H9 (cell line): ENCODE measurements at regions not wholly inside any gene's neighbourhood (a gene's known extent, or its start where the extent isn't known, plus 50 kb on each side); places are given as distances from the start of the nearest gene placed in this dataset.

Experiments used
- DNase-seq: peaks from one replicate; pipeline ENCODE4 v3.0.0-alpha.2; 2017
- H2AFZ ChIP-seq: one replicate; pipeline ENCODE4 v1.6.1; 2013; ENCODE audit warnings: mild to moderate bottlenecking, low read length, control low read depth, moderate library complexity
- H2AK5ac ChIP-seq: 2 replicates; pipeline ENCODE4 v1.6.1; 2013; ENCODE audit warnings: low read length, control low read depth, mixed read lengths; ENCODE audit not compliant: insufficient read length
- H2BK120ac ChIP-seq: one replicate; pipeline ENCODE4 v1.6.1; 2013; ENCODE audit warnings: low read depth, mild to moderate bottlenecking, low read length, control low read depth, inconsistent platforms; ENCODE audit not compliant: poor library complexity, severe bottlenecking
- H2BK12ac ChIP-seq: 2 replicates; pipeline ENCODE4 v1.6.1; 2013; ENCODE audit warnings: low read length, control low read depth, mixed read lengths, low read depth; ENCODE audit not compliant: insufficient read length
- H2BK15ac ChIP-seq: 2 replicates; pipeline ENCODE4 v1.6.1; 2013; ENCODE audit warnings: low read depth, low read length, control low read depth
- H2BK20ac ChIP-seq: one replicate; pipeline ENCODE4 v1.6.1; 2013; ENCODE audit warnings: low read depth, mild to moderate bottlenecking, low read length, control low read depth, inconsistent platforms; ENCODE audit not compliant: poor library complexity, severe bottlenecking
- H2BK5ac ChIP-seq: 2 replicates; pipeline ENCODE4 v1.6.1; 2013; ENCODE audit warnings: low read length, control low read depth, mixed read lengths; ENCODE audit not compliant: insufficient read length
- H3K14ac ChIP-seq: 2 replicates; pipeline ENCODE4 v1.6.1; 2013; ENCODE audit warnings: low read length, control low read depth; ENCODE audit not compliant: insufficient read depth
- H3K18ac ChIP-seq: 2 replicates; pipeline ENCODE4 v1.6.1; 2013; ENCODE audit warnings: low read depth, mild to moderate bottlenecking, mixed read lengths, low read length, control low read depth; ENCODE audit not compliant: insufficient read length
- H3K23ac ChIP-seq: 2 replicates; pipeline ENCODE4 v1.6.1; 2013; ENCODE audit warnings: low read length, control low read depth, mixed read lengths, low read depth; ENCODE audit not compliant: insufficient read length
- H3K23me2 ChIP-seq: 2 replicates; pipeline ENCODE4 v1.6.1; 2013; ENCODE audit warnings: low read depth, mild to moderate bottlenecking, mixed read lengths, low read length, control low read depth; ENCODE audit not compliant: insufficient read length, poor library complexity, severe bottlenecking
- H3K27ac ChIP-seq: 2 replicates; pipeline ENCODE4 v1.5.1; 2013; ENCODE audit warnings: low read length, control low read depth, mixed read lengths, low read depth; ENCODE audit not compliant: insufficient read length
- H3K27me3 ChIP-seq: 2 replicates; pipeline ENCODE4 v1.6.1; 2013; ENCODE audit warnings: low read length, control low read depth, inconsistent platforms; ENCODE audit not compliant: insufficient read depth
- H3K4ac ChIP-seq: 2 replicates; pipeline ENCODE4 v1.6.1; 2013; ENCODE audit warnings: low read depth, mild to moderate bottlenecking, control low read depth, inconsistent platforms, low read length, moderate library complexity
- H3K4me1 ChIP-seq: 2 replicates; pipeline ENCODE4 v1.6.1; 2013; ENCODE audit warnings: low read length, control low read depth, inconsistent platforms; ENCODE audit not compliant: insufficient read depth
- H3K4me2 ChIP-seq: 2 replicates; pipeline ENCODE4 v1.6.1; 2013; ENCODE audit warnings: low read length, control low read depth, mixed read lengths; ENCODE audit not compliant: insufficient read length, insufficient read depth
- H3K56ac ChIP-seq: 2 replicates; pipeline ENCODE4 v1.6.1; 2013; ENCODE audit warnings: low read depth, mild to moderate bottlenecking, mixed read lengths, low read length, control low read depth; ENCODE audit not compliant: insufficient read length
- H3K79me1 ChIP-seq: 2 replicates; pipeline ENCODE4 v1.6.1; 2013; ENCODE audit warnings: low read depth, mild to moderate bottlenecking, moderate library complexity, low read length, control low read depth, inconsistent platforms; ENCODE audit not compliant: insufficient read depth, poor library complexity, severe bottlenecking
- H3K79me2 ChIP-seq: 2 replicates; pipeline ENCODE4 v1.6.1; 2013; ENCODE audit warnings: low read length, control low read depth, inconsistent platforms; ENCODE audit not compliant: insufficient read depth
- H3K9ac ChIP-seq: 2 replicates; pipeline ENCODE4 v1.6.1; 2013; ENCODE audit warnings: low read length, control low read depth, mixed read lengths; ENCODE audit not compliant: insufficient read length; ENCODE audit errors: extremely low read depth
- H3K9me3 ChIP-seq: one replicate; pipeline ENCODE4 v1.6.1; 2013; ENCODE audit warnings: low read depth, low read length, inconsistent platforms; ENCODE audit not compliant: control insufficient read depth
- H3T11ph ChIP-seq: one replicate; pipeline ENCODE4 v1.6.1; 2013; ENCODE audit warnings: mild to moderate bottlenecking, low read length, control low read depth, inconsistent platforms
- H4K20me1 ChIP-seq: one replicate; pipeline ENCODE4 v1.6.1; 2013; ENCODE audit not compliant: control insufficient read depth, insufficient read length, insufficient read depth
- H4K5ac ChIP-seq: 2 replicates; pipeline ENCODE4 v1.6.1; 2013; ENCODE audit warnings: low read depth, mild to moderate bottlenecking, mixed read lengths, low read length, control low read depth; ENCODE audit not compliant: insufficient read length
- H4K8ac ChIP-seq: replicated peaks from 2 replicates; pipeline ENCODE4 v1.6.1; 2013; ENCODE audit warnings: low read length, control low read depth, mixed read lengths, low read depth; ENCODE audit not compliant: insufficient read length
- H4K91ac ChIP-seq: 2 replicates; pipeline ENCODE4 v1.6.1; 2013; ENCODE audit warnings: low read depth, mild to moderate bottlenecking, moderate library complexity, mixed read lengths, low read length, control low read depth; ENCODE audit not compliant: insufficient read length
- H3K27ac Mint-ChIP-seq, 3 experiments: 2 replicates in 2 of 3; 3 replicates in 1 of 3; pipeline ENCODE4 v1.8.0; 2020 to 2021; ENCODE audit warnings: mixed read lengths in 3 of 3, mild to moderate bottlenecking in 1 of 3, moderate library complexity in 1 of 3
- H3K27me3 Mint-ChIP-seq: 2 replicates; pipeline ENCODE4 v1.8.0; 2021; ENCODE audit warnings: low read depth, mild to moderate bottlenecking, moderate library complexity, mixed read lengths
- H3K36me3 Mint-ChIP-seq, 3 experiments: 2 replicates in 2 of 3; 3 replicates in 1 of 3; pipeline ENCODE4 v1.8.0; 2020 to 2021; ENCODE audit warnings: low read depth in 3 of 3, mixed read lengths in 3 of 3; ENCODE audit not compliant: insufficient read depth in 1 of 3
- H3K4me1 Mint-ChIP-seq, 2 experiments: 2 replicates each; pipeline ENCODE4 v1.8.0; 2020; ENCODE audit warnings: mixed read lengths in 2 of 2
- H3K4me3 Mint-ChIP-seq, 2 experiments: 2 replicates in 1 of 2; 3 replicates in 1 of 2; pipeline ENCODE4 v1.8.0; 2020 to 2021; ENCODE audit warnings: mild to moderate bottlenecking in 2 of 2, mixed read lengths in 2 of 2, moderate library complexity in 1 of 2
- H3K9me3 Mint-ChIP-seq, 2 experiments: 2 replicates in 1 of 2; 3 replicates in 1 of 2; pipeline ENCODE4 v1.8.0; 2020; ENCODE audit warnings: mild to moderate bottlenecking in 2 of 2, mixed read lengths in 2 of 2, moderate library complexity in 1 of 2
- CTCF ChIP-seq: fragments of 200-600 bp; sonication (generic); conservative IDR thresholded peaks from 3 replicates; pipeline ENCODE4 v1.8.0; 2021; ENCODE audit warnings: antibody characterized with exemption, mild to moderate bottlenecking

GRCh38 chr12:4221258-4221620 lies 52.3 kb upstream of the CCND2 start:
- Histone ChIP-seq H3K4me2 (no peak overlapping the region), H3K4ac (no peak overlapping the region), H4K8ac (no peak overlapping the region), H3K23me2 (no peaks in the 10 kb centered on the region), H3K18ac (no peak overlapping the region), H3K14ac (no peak overlapping the region), H2BK12ac (no peak overlapping the region), H3K79me2 (no peaks in the 10 kb centered on the region), H2AFZ (no peak overlapping the region), H3K27me3 (no peaks in the 10 kb centered on the region; the same call in 1 of the 2 replicates), H3K9me3 (no peaks in the 10 kb centered on the region), H4K5ac (no peak overlapping the region), H4K20me1 (no peaks in the 10 kb centered on the region), H3K27ac (no peak overlapping the region), H4K91ac (no peak overlapping the region), H3K4me1 (no peaks in the 10 kb centered on the region), H2BK120ac (no peak overlapping the region), H3K23ac (no peak overlapping the region), H2BK15ac (no peak overlapping the region), H2BK5ac (no peak overlapping the region), H3T11ph (no peak overlapping the region), H3K56ac (no peak overlapping the region), H2BK20ac (no peak overlapping the region), H3K9ac (no peak overlapping the region), H2AK5ac (no peak overlapping the region), H3K79me1 (no peaks in the 10 kb centered on the region)
- Mint-ChIP-seq H3K36me3 (peaks cover 0 to 7% (median 0%) of the 10 kb centered on the region in 3 experiments; a peak in 2 of 7 replicates), H3K27ac (no peak overlapping the region), H3K4me1 (peaks cover 13 to 24% of the 10 kb centered on the region in 2 experiments), H3K9me3 (peaks cover 2 to 3% of the 10 kb centered on the region in 2 experiments; a peak in 2 of 5 replicates), H3K4me3 (no peak overlapping the region), H3K27me3 (peaks cover 8% of the 10 kb centered on the region)
- DNase-seq, result no peak
- TF ChIP-seq CTCF, result no peak
